ENCODE measurements at regions not wholly inside any gene's neighbourhood (a gene's known extent, or its start where the extent isn't known, plus 50 kb on each side); places are given as distances from the start of the nearest gene placed in this dataset.
"Not testable (repeated sequence)": the region's sequence is repeated elsewhere in the genome, so short reads cannot be mapped to it uniquely, and the experiment has no call there.

DNA sequence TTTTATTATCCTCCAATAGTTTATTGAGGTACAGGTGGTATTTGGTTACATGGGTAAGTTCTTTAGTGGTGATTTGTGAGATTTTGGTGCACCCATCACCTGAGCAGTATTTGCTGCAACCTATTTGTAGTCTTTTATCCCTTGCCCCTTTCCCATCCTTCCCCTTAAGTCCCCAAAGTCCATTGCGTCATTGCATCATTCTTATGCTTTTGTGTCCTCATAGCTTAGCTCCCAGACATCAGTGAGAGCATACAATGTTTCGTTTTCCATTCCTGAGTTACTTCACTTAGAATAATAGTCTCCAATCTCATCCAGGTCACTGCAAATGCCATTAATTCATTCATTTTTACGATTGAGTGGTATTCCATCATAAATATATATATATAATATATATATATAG lies 229.9 kb upstream of the TFPI start:
- not testable (repeated sequence) for DNase-seq

DNA sequence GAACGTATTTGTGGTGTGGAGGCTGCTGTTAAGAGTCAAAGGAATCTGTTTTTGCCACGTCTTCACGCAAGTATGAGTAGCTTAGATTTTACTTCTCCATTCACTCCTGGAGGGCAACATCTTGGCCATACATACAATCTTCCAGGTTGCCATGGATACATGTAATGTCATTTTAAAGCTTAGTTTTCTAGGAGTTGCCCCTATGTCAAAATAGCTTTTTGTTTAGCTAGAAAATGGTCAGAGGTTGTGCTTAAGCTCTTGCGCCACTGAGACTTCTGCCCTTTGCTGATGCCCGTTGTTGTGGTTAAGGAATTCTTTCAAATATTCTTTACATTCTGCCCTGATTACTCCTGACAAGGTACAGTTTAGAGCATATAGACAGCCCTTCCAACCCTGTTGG lies 245.4 kb upstream of the TFPI start:
- no peak for DNase-seq

DNA sequence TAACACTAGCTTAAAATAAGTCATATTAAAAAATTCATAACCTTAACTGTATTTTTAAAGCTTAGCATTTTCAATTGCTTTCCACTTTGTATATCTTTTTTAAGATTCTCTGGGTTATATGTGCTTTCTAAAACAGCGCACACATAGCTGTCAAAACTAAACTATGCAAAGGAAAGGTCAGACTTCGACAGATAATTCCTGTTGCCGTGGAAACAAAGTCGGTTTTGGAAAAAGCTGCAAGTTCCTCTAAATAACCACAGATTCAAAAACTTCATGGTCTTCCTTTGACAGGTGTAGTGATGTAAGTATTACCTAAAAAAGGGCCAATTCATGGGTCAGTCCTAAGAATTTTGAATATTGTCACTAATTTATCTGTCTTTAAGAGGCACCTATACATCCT lies 249.6 kb upstream of the TFPI start:
- DNase-seq = no peak

DNA sequence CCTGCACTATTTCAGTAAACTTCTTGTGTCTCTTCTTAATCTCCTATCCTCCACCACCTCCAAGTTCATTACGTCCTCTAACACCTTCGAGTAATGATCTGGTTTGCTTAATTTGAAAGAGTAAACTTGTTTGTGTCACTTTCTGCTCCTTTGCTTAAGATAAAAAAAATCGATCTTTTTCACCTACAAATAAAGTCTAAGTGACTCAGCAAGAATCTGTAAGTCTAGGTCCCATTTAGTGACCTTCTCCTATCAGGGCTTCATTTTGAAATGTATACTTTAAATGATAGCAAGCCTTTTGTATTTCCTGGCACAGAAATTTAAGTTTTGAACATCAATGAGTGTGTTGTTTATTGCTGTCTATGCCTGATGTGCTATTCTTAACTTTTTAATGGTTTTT lies 260.9 kb upstream of the TFPI start:
- DNase-seq = no peak

DNA sequence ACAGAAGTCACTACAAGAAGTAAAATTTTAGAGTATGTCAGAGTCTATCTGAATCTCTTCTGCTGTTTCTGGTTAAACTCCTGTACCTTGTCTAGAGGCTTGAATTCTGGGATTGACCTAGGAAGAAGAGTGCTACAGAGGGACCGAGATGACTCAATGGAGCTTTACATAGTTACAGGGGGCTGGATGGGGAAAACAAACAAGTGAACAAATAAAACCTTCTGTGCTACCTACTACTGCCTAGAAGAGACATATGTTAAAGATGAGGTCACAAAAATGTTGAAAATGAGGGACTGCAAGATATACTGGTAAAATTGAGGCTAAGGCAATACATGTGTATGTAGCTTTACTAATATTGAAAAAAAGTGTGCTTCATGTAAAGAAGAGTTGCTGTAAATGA lies 265.4 kb upstream of the TFPI start:
- DNase-seq = no peak

DNA sequence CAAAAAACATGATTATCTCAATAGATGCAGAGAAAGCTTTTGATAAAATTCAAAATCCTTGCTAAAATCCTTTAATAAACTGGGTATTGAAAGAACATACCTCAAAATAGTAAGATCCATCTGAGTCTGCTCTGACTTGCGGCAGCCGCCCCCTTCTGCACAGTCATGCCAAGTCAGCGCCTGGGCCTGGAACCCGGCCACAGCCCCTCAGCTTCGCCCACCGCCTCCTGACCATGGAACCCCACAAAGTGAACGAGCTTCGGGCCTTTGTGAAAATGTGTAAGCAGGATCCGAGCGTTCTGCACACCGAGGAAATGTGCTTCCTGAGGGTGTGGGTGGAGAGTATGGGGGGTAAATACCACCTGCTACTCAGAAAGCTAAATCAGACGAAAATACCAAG lies 270.9 kb upstream of the TFPI start:
- no peak for DNase-seq

DNA sequence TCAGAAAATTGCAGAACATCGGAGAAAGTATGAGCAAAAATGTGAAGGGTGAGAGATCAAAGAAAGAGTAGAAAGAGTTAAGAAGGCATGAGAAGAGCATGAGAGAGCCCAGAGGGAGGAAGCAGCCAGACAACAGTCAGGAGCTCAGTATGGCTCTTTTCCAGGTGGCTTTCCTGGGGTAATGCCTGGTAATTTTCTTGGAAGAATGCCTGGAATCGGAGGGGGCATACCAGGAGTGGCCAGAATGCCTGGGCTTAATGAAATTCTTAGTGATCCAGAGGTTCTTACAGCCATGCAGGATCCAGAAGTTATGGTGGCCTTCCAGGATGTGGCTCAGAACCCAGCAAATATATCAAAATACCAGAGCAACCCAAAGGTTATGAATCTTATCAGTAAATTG lies 271.8 kb upstream of the TFPI start:
- no peak for DNase-seq

DNA sequence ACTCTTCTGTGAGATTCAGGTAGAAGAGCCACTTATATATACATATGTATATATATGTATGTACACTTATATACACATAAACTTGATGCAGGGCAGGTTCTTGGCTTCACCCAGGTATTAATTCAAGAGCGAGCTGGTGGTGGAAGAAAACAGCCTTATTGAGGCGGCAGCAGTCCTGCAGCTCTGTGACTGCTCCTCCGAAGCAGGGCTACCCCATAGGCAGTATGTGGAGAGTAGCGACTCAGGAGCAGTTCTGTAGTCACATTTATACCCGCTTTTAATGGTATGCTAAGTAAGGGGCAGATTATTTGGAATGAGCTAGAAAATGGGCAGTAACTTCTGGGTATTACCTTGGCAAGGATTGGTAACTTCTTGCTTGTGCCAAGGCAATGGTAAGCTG lies 280.6 kb upstream of the TFPI start:
- DNase-seq = no peak

DNA sequence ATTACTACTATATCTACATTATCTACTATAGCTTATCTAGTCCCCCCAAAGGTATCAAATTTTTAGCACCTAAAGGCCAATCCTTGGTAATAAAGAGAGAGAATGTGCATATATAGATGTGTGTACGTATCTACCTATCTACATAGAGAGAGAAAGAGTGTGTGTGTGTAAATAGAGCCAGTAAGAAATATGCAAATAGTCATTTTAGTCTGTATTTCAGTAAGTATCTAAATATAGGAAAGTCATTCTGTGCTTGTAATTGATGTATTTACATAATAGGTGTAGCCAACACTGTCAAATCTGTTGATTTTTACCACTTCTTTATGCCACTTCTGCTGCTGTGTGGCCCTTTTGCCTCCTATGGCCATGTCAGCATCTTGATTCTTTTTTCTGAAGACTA lies 284.5 kb upstream of the TFPI start:
- DNase-seq = no peak

DNA sequence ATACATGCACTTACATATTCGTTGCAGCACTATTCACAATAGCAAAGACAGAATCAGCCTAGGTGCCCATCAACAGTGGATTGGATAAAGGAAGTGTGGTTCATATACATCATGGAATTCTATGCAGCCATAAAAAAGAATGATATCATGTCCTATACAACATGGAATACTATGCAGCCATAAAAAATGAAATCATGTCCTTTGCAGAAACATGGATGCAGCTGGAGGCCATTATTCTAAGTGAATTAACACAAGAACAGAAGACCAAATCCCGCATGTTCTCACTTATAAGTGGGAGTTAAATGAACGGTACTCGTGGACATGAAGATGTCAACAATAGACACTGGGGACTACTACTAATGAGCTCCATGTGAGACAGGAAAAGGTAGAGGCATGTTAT lies 288.1 kb upstream of the TFPI start:
- DNase-seq = no peak

DNA sequence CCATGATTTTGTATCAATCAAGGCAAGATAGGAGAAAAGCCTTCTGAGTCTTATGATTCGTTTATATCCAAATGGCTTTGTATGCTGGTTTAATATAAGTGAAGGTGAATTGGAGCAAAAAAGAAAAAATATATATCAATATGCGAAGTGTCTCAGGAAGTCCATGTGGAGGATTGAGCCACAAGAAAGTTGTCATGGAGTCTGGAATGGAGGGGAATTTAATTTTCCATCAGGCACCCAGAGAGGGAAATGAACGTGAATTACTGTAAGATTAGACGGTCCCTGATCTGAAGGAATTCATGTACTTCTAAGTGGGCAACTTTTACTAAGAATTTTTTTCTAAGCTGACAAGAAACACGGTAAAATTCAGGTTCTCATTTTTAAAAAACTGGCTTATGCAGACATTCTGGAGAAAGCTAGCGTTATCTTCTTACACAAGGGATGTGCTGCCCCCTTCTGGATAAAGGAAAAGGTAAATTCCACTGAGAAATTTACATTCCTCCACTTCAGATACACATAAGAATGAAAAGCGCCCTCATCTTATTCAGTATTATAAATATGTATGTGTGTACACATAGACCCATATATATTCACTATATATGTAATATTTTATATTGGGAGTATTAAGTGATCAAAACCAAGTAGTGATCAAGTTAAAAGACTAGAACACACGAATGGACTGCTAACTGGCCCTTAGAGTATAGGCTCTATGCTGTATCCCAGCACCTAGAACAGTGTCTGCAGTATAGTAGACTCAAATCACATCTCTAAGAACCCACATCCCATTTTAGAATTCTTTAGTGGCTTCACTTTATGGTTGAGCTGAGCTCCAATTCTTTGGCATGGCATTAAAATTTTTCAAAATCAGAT lies 289.0 kb upstream of the TFPI start:
- DNase-seq = no peak

DNA sequence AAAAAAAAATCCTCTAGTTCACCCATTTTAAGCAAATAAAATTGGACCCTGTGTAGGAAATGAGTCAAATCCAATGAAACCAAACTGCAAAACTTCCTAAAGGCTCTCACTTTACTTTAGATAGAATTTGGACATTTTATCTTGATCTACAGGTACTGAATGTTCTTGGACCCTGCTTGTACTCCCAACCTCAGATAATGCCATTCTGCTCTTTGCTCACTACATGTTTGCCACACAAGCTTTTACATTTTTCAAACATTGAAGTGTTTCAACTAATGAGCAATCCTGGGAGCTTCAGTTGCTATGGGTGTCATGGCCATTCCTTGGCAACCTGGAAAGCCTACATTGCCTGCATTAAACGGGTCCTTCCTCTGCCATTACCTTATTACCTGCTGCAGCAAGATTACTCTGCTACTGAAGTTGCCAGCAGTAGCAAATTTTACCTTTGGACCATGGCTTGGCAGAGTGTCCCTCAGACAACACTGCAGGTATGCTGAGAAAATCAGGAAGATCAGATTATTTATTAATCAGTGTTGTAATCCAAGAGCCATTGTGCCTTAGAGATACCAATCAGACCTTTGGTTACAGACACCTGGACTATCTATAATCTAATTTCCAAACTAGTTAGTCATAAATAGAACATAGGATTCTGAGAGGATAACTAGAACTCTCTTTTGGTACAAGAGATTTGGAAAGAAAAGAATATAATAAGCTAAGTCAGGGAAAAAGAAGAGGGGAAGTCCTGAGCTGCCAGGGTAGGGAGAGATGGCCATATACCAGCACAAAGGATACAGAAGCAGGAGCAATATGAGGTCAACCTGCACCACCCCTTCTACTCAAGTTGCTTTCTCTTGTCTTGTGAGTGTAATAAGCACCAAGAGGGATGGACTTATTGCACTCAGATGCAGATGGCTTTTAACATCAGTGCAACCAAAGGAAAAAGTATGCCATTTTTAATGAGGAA lies 293.3 kb upstream of the TFPI start:
- no peak for DNase-seq

DNA sequence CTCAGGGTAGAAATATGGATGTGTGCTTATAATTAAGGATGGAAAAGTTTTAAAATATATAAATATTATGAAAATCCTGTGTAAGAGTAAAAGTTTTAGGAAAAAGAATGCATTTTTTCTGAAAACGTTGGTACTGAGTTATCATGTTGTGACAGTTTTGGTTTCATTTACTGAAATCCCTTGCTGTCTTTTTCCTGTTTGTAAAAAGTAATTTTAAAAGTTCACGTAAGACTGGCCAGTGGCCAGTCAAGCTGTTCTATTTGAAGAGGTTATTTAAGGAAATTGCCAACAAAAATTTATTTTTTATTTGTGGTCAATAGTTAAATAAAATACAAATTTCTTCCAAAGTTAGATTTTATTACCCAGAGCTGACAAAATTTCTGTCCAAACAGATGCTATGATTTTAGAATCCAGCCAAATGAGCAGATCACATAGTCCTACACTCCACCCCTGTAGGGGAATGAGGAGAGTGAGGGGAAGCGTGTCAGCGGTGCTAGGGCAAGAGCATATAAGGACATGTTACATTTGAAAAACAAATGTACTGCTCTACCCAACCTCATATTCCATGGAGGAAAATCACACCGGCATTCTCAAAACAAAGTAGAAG lies 297.8 kb upstream of the TFPI start:
- no peak for DNase-seq

DNA sequence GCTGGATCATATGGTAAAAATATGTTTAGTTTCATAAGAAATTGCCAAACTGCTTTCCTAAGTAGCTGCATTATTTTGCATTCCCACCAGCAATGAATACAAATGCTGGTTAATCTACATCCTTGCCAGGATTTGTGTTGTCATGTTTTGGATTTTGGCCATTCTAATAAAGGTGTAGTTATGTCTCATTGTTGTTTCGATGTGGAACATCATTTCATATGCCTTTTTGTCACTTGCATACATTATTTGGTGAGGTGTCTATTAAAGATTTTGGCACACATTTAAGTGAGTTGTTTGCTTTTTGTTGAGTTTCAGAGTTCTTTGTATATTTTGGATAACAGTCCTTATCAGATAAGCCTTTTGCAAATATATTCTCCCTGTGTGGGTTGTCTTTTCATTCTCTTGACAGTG lies 299.2 kb upstream of the TFPI start:
- DNase-seq = no peak

DNA sequence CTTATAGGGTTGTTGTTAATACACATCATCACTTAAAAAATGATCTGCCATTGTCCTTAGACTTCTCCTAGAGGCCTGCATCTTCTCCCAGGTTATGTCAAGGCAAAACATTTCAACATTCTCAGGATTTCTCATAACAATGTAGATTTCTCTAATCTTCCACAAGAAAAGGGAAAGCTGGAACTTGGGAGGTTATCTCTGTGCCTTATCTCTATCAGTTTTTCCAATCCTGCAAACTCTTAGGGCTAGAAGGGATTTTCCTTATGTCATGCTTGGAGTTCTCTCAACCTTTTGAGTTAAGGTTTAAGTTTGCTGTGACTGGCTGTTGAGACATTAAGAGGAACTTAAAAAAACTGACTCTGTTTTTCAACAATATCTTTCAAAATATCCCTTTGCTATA lies 300.6 kb upstream of the TFPI start:
- no peak for DNase-seq

DNA sequence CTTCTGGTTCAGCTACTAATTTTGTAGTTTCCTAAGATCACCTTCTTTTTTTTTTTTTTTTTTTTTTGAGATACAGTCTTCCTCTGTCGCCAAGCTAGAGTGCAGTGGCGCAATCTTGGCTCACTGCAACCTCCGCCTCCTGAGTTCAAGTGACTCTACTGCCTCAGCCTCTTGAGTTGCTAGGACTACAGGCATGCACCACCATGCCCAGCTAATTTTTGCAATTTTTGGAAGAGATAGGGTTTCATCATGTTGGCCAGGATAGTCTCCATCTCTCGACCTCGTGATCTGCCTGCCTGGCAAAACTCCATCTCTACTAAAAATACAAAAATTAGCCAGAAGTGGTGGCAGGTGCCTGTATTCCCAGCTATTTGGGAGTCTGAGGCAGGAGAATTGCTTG lies 301.5 kb upstream of the TFPI start:
- DNase-seq = no peak

DNA sequence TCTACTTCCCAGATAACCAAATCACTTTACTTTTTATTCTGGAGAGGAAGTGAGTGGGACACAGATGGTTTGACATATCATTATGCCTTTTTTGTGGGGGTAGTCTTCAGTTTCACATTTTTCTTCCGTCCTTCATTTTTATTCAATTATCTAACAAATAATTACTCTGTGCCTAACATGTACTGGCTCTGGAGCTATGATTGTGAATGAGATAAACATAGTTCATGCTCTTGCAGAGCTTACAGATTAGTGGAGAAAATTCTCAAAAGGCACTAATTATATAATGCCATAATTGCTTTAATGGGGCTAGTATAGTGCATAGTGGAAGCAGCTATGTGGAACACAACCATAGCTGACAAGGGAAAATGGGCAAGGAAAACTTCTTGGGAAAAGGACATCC lies 303.6 kb upstream of the TFPI start:
- no peak for DNase-seq

DNA sequence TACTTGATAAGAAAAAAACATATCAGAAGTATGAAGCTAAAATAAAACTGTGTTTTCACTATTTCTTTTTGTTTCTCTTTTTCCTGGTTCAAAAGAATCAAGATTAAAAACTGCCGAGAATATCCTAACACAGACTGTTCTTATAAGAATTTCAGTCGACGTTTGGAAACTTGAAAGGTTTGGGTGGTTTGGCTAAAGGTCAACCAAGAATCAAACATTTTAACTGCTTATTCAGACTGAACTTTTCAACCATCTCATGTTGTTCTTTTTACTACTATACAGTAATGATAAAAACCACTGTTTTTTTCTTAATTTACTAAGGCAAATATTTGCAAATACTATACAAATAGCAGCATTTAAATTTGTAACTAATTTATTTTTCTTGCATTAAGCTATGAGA lies 308.5 kb upstream of the TFPI start:
- no peak for DNase-seq

DNA sequence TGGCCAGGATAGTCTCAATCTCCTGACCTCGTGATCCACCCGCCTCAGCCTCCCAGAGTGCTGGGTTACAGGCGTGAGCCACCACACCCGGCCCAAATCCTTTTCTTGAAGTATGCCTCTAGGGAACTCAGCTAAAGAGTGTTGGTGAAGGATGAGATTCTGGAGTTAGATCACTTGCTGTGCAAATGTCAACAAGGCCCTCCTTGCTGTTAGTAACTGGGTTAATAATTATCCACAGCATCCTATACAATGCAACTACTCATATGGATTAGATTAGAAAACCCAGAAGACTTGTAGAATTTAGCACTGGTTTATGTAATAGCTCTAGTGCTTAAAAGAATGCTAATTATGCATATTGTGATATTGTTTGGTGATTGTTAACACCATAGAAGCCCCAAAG lies 310.8 kb upstream of the TFPI start:
- DNase-seq = no peak

DNA sequence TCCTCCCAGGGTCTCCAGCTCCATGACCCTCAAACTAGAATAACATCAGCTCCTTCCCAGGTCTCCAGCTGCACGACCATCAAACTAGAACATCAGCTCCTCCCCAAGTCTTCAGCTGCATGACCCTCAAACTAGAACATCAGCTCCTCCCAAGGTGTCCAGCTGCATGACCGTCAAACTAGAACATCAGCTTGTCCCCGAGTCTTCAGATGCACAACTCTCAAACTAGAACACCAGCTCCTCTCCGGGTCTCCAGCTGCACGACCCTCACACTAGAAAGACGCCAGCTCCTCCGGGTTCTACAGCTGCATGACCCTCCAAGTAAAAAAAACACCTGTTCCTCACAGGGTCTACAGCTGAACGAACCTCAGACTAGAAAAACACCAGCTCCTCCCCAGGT lies 312.9 kb upstream of the TFPI start:
- no peak for DNase-seq

DNA sequence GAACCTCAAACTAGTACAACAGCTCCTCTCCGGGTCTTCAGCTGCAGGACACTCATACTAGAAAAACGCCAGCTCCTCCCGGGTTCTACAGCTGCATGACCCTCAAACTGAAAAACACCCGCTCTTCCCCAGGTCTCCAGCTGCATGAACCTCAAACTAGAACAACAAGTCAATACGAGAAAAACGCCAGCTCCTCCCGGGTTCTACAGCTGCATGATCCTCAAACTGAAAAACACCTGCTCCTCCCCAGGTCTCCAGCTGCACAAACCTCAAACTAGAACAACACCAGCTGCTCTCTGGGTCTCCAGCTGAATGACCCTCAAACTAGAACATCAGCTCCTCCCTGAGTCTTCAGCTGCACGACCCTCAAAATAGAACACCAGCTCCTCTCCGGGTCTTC lies 315.0 kb upstream of the TFPI start:
- no peak for DNase-seq

DNA sequence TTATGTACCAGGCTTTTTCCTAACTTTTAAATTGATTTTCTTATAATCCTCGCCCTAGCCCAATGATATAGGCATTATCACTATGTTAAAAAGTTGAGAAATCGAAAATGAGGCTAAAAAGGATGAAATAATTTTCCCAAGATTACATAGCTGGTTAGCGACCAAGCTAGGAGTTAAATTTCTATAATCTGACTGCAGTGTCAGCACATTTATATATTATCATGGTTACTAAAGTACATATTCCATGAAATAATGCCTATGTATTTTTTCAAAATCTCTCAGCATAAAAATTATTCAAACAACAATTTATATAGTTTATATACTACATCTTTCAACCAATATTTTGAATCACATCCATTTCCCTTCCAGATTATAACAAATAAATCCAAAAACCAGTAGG lies 317.3 kb upstream of the TFPI start:
- no peak for DNase-seq

DNA sequence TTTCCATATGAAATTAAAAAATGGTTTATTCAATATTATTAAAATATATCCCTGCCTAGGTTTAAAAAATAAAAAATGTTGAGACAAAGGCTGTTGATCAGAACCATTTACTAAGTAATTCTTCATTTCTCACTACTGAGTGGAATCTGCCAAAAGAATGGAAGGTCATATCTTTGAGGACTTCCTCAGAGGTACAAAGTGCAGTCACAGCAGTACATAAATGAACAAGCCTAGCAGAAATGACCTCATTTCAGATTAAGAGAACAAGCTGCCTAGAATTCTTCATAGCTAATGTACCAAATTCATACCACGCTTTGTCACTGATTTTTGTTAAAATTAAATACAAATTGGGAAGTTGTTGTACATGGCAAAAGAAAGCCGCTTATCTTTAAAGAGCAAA lies 318.9 kb upstream of the TFPI start:
- no peak for DNase-seq

DNA sequence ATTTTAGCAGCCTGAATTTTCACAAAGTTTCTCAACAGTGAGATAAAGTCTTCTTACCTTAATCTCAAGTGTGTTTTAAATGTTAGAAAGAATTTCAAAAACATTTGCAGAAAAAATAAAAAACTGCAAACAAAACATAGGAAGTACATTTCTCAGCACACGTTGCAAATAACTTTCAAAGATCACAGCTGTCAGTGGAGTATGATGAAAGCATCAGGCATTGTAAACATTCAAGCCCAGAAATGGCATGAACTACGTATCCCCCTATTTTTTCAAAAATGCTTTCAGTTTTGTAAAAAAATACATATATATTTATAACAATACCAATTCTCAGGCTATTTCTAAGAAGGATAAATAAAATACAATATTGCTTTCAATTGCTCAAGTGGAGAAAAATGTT lies 320.6 kb upstream of the TFPI start:
- no peak for DNase-seq
